SK-N-MC (cell line): ENCODE measurements at regions not wholly inside any gene's neighbourhood (a gene's known extent, or its start where the extent isn't known, plus 50 kb on each side); places are given as distances from the start of the nearest gene placed in this dataset.

Source experiments
- EZH2 ChIP-seq: fragments of 200-600 bp; sonication (generic); IDR thresholded peaks from one replicate; pipeline ENCODE4 v1.6.1; 2017; ENCODE audit warnings: antibody characterized with exemption
- POLR2AphosphoS5 ChIP-seq: IDR thresholded peaks from 2 replicates; pipeline ENCODE4 v1.6.1; 2012; ENCODE audit warnings: mild to moderate bottlenecking, low read depth, low read length, borderline replicate concordance

GRCh38 chr15:66917904-66918448 is 147.4 kb upstream of the SMAD3 start:
- TF ChIP-seq POLR2AphosphoS5, result no peak
- no peak for TF ChIP-seq EZH2
